IPS-NIHi11 (cell line): ENCODE measurements at regions not wholly inside any gene's neighbourhood (a gene's known extent, or its start where the extent isn't known, plus 50 kb on each side); places are given as distances from the start of the nearest gene placed in this dataset.

Experiments used
- DNase-seq: peaks from one replicate; pipeline ENCODE4 v3.0.0; 2012; ENCODE audit warnings: mixed read lengths, low spot score

- no peak for DNase-seq
Observed at GRCh38 chr14:98375566-98375965, 896.4 kb downstream of the BCL11B start.

GRCh38 chr14:98379830-98380229 is 892.2 kb downstream of the BCL11B start:
- DNase-seq, result no peak

- no peak for DNase-seq
Observed at GRCh38 chr14:98382662-98383061, 889.3 kb downstream of the BCL11B start.

GRCh38 chr14:98385851-98386250 is 886.1 kb downstream of the BCL11B start:
- DNase-seq, result no peak

DNA sequence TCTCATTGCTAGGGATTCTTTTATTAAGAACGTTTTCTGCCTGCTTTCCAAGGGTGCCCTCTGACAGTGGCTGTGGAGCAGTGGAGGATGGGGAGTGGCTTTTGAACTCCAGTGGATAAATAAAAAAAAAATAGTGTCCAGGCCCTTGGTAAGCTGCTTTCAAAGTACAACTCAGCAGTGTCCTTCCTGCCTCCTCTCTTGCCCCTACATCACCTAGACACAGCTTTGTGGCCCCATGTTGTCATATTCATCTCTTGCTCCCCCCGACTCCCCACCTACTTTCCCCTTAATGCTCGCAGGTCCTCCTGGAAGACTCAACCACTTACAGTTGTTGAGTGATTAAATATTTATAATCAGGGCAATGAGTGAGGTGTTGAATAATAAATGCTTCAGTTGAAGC is 880.9 kb downstream of the BCL11B start:
- no peak for DNase-seq

GRCh38 chr14:98393527-98393926 is 878.5 kb downstream of the BCL11B start:
- DNase-seq, result no peak

- no peak for DNase-seq
Observed at GRCh38 chr14:98404811-98405210, 867.2 kb downstream of the BCL11B start.

DNA sequence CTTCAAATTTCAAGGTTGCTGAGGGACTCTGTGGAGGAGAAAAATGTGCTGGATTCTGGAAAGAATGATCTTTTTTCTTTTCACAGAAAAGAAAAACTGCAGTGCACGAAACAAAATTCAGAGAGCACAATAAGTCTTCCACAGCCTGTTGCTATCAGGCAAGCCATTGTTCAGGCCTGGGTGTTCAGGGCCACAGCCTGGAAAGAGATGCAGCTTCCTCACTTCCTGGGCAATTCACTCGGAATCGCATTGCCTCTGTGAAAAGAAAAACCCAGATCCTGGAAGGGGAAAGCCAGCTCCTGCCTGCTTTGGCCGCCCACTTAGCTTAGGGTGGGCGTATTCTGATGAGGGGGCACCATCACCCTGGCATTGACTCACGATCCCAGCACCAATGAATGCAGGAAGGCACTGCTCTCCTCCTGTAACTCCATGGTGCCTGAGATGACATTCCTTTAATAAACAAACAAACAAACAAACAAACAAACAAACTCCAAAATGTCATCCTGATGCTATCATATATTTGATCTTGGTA is 863.9 kb downstream of the BCL11B start:
- no peak for DNase-seq

GRCh38 chr14:98408713-98409112 is 863.3 kb downstream of the BCL11B start:
- no peak for DNase-seq

GRCh38 chr14:98411154-98411553 is 860.8 kb downstream of the BCL11B start:
- DNase-seq, result no peak

GRCh38 chr14:98412431-98412830 is 859.6 kb downstream of the BCL11B start:
- no peak for DNase-seq

- DNase-seq, result no peak
Observed at GRCh38 chr14:98415766-98416165, 856.2 kb downstream of the BCL11B start.

DNA sequence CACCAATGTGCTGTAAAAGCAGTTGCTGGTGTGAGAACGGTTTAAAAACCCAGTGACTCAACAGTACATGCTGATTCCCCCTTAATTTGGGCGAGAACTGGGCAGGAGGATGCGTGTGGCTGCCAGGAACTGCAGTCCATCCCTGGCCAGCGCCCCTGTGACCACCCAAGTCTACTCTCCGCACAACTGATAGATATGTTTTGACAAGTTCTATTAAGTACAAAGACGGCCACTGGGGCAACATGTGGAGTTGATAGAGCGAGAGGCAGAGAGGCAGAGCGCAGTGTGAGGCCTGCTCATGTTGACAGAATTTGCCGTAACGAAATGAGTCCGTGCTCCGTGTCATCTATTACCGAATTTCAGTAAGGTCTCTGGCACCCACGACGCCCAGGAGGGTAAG is 855.0 kb downstream of the BCL11B start:
- DNase-seq, result no peak

GRCh38 chr14:98428483-98428994 is 843.5 kb downstream of the BCL11B start:
- no peak for DNase-seq

GRCh38 chr14:98433436-98433835 is 838.6 kb downstream of the BCL11B start:
- DNase-seq, result no peak

GRCh38 chr14:98437113-98437512 is 834.9 kb downstream of the BCL11B start:
- no peak for DNase-seq

DNA sequence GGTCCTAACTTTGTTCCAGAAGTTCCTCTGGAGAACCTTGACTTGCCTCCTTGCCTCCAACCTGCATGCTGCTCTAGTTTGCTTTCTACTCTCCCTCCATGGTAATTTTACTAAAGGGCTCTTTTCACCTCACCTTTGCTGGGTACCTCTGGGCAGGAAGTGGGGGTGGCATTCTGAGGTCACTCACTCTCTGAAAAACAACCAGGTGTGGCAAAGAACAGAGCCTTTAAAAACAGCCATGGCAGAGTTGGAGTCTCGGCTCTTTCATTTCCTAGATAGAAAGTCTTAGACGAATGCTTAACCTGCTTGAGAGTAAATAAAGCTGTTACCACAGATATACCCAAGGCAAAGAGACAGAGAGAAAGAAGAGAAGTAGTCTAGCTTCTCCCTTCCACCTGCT is 827.9 kb downstream of the BCL11B start:
- DNase-seq, result no peak

GRCh38 chr14:98445718-98446117 is 826.3 kb downstream of the BCL11B start:
- no peak for DNase-seq

DNA sequence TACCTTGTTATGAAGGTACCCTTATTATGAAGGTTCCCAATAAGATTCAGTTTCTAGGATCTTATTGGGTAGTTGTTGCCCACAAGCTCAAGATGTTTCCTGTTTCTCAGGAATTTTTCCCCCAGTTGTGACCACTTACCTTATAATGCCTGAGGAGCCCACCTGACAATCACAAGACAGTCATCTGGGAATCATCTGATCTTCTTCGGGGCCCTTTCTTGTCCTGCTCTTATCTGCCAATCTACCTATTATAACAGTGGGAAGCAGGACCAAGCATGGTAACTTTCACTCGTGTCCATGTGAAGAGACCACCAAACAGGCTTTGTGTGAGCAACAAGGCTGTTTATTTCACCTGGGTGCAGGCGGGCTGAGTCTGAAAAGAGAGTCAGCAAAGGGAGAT is 825.5 kb downstream of the BCL11B start:
- DNase-seq, result no peak

DNA sequence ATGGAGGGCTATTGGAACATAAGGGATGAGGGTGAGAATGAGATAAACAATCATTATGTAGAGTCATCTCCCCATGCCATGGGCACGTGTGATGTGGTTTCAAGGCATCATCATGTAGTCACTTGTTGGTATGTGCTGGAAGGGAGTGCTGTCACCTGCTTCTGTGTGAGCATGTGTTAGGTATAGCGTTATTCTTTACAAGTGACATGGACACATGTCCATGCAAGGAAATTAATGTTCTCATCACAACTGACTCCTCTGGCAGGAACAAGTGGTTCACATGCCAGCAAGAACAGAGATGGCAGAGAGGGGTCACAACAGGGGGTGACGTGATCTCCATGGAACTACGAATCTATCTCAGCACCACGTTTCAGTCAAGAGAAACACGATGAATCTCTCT is 815.8 kb downstream of the BCL11B start:
- DNase-seq, result no peak

GRCh38 chr14:98458702-98459101 is 813.3 kb downstream of the BCL11B start:
- DNase-seq, result no peak

GRCh38 chr14:98462908-98463307 is 809.1 kb downstream of the BCL11B start:
- DNase-seq, result no peak

GRCh38 chr14:98466807-98467206 is 805.2 kb downstream of the BCL11B start:
- no peak for DNase-seq

DNA sequence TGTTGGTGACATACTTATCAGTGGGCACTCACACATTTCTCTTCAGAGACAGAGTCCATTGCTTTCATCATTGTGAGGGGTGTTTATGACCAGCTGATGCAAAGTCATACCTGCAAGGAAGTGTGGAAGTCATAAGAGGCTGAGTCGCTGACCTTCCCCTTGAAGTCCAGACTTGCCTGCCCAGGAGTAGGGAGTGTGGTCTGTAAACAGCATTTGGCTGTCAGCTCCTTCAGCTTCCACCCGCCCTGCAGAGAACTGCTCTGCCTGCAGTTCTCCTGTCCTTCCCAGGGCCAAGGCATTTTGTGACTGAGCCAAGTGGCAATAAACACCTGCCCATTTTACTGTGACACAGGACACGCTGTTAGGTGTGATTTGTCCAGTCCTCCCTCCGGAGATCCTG is 801.3 kb downstream of the BCL11B start:
- DNase-seq, result no peak

- no peak for DNase-seq
Observed at GRCh38 chr14:98474900-98475299, 797.1 kb downstream of the BCL11B start.
